ENCODE measurements at regions not wholly inside any gene's neighbourhood (a gene's known extent, or its start where the extent isn't known, plus 50 kb on each side); places are given as distances from the start of the nearest gene placed in this dataset.

DNA sequence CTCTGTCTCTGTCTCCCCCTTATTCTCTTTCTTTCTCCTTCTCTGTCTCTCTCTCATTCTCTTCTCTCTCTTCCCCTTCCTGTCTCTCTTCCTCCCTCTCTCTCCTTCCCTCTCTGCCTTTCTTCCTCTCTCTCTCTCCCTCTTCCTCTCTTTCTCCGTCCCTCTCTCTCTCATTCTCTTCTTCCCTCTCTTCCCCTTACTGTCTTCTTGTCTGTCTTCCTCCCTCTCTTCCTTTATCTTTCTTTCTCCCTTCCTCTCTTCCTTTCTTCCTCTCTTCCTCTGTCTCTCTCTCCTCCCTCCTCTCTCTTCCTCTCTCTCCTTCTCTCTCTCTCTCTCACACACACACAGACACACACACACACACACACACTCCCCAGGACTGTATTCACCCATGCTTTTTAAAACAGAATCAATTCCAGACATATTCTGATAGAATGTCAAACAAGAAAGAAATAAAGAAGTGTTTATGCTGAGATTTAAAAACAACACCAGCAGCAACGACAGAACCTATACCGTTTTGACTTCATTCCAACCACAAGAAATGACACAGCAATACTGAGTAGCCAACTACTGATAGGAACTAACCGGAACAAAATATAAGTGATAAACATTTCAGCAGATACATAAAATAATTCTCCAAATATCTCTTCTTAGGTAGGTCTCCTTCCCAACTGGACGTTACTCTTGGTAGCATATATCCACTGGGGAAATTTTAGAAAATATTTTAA is 296.7 kb downstream of the ASMT start:
- DNase-seq (ENCODE audit: insufficient read length) (no peak), FAIRE-seq (no peak)
- TF ChIP-seq POLR2A (IDR thresholded peaks at IDR 0.05; ENCODE audit: low read depth, low read length), result no peak
- TF ChIP-seq TAF1 (IDR thresholded peaks at IDR 0.05; ENCODE audit: borderline replicate concordance, low read depth, low read length), result no peak

DNA sequence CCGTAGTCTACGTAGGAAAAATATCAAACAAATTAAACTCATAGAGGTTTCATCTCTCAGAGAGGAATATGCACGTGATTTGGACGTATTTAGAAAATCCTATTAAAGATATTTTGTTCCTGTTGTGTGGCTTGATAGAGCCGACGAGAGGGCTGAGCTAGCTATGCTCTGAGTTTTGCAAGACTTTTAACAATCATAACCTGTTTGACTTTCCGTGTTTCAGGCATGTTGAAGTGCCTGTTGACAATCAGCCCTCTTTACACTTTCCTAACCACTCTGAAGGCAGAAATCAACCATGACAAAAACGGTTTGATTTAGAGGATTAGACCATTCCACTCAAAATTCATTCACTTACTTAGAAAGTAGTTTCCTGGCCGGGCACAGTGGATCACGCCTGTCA is 297.3 kb downstream of the ASMT start:
- no peak for DNase-seq (ENCODE audit: insufficient read length)
- TF ChIP-seq POLR2AphosphoS5 (IDR thresholded peaks at IDR 0.05; ENCODE audit: low read depth, low read length) (no peak), POLR2A (IDR thresholded peaks at IDR 0.05; ENCODE audit: low read depth, low read length) (no peak), TAF1 (IDR thresholded peaks at IDR 0.05; ENCODE audit: borderline replicate concordance, low read depth, low read length) (no peak)
- FAIRE-seq, result no peak

DNA sequence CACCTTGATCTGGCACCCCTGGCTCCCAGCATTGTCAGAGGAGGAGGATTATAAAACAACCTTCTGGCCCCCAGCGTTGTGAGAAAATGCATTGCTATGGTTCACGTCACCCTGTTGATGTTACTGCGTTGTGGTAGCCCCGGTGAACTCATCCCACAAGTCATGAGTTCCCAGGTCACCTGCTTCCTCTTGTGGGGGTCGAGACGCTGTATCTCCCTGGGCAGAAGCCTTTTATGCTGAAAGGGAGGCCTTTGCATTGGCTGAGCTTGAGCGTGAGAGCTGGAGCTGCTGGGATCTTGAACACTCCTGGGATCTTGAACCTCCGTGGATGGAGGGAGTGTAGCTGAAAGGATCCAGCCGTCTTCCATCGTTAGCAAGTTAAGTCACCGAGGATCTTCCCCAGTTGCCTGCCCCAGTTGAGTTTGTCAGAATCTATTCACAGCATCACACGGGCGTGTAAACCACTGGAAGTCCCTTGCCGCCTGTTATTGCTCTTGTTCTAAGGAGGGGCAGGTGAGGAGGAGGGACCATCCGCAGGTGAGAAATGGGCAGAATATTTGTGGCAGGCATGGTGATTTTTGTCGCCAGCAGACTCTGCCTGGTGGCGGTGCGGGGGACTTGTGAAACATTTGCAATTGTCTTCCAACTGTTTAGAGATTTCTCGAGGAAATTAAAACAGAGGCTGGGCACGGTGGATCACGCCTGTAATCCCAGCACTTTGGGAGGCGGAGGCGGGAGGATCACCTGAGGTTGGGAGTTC is 299.9 kb downstream of the ASMT start:
- FAIRE-seq, result no peak

GRCh38 chrX:1918780-1919179 is 303.9 kb downstream of the ASMT start:
- no peak for FAIRE-seq
- no peak for TF ChIP-seq POLR2A (IDR thresholded peaks at IDR 0.05; ENCODE audit: low read depth, low read length)
- no peak for DNase-seq (ENCODE audit: insufficient read length)

More for the DNA sequence above, 299.9 kb downstream of the ASMT start:
- DNase-seq (ENCODE audit: insufficient read length), result no peak
- TF ChIP-seq TAF1 (IDR thresholded peaks at IDR 0.05; ENCODE audit: borderline replicate concordance, low read depth, low read length) (no peak), POLR2AphosphoS5 (IDR thresholded peaks at IDR 0.05; ENCODE audit: low read depth, low read length) (no peak), POLR2A (IDR thresholded peaks at IDR 0.05; ENCODE audit: low read depth, low read length) (no peak)

DNA sequence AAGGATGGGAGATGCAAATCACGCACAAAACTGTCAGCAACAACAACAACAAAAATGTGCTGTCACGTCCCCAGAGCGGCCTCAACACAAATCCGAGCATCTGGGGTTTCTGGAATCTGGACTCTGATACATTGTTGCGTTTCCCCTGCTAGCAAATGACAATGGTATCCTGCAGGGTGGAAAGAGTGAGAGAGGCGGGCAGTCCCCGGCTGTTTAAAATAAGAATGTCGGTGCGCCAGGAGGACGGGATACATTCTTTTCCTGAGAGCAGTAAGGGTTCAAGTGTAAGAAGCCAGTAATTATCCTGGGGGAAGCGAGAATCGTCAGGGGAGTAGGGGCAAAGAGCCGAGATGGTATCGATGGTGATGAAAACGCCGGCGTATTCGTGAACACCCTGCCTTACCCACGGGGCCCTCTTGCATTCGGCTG is 310.2 kb downstream of the ASMT start:
- DNase-seq (ENCODE audit: insufficient read length), result no peak
- FAIRE-seq, result no peak
- TF ChIP-seq POLR2A (IDR thresholded peaks at IDR 0.05; ENCODE audit: low read depth, low read length), result no peak
- no peak for TF ChIP-seq TAF1 (IDR thresholded peaks at IDR 0.05; ENCODE audit: borderline replicate concordance, low read depth, low read length)
- no peak for TF ChIP-seq POLR2AphosphoS5 (IDR thresholded peaks at IDR 0.05; ENCODE audit: low read depth, low read length)

DNA sequence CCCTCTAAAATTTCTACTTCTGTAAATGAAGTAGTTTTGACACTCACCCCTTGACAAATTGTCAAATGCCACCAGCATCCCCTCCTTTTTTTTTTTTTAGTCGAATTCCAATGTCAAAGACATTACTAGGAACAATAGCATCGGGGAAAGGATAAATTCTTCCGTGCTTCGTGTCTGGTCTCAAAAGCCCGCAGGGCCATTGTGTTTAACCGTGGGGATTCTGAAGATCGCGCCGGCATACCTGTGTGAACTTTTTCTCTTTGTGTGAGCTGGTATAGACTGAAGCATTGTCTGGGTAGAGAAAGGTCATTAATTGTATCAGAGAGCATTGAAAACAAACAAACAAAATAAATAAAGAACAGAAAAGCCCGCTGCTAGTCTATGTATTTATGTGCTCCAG is 313.9 kb downstream of the ASMT start:
- DNase-seq (ENCODE audit: insufficient read length) (no peak), FAIRE-seq (no peak)
- TF ChIP-seq TAF1 (IDR thresholded peaks at IDR 0.05; ENCODE audit: borderline replicate concordance, low read depth, low read length) (no peak), POLR2A (IDR thresholded peaks at IDR 0.05; ENCODE audit: low read depth, low read length) (no peak), POLR2AphosphoS5 (IDR thresholded peaks at IDR 0.05; ENCODE audit: low read depth, low read length) (no peak)

- TF ChIP-seq TAF1 (IDR thresholded peaks at IDR 0.05; ENCODE audit: borderline replicate concordance, low read depth, low read length), result no peak
- TF ChIP-seq POLR2A (IDR thresholded peaks at IDR 0.05; ENCODE audit: low read depth, low read length), result no peak
- no peak for TF ChIP-seq POLR2AphosphoS5 (IDR thresholded peaks at IDR 0.05; ENCODE audit: low read depth, low read length)
- DNase-seq (ENCODE audit: insufficient read length), result no peak
- FAIRE-seq, result no peak
These were observed 317.4 kb downstream of the ASMT start for GRCh38 chrX:1932231-1932630.

DNA sequence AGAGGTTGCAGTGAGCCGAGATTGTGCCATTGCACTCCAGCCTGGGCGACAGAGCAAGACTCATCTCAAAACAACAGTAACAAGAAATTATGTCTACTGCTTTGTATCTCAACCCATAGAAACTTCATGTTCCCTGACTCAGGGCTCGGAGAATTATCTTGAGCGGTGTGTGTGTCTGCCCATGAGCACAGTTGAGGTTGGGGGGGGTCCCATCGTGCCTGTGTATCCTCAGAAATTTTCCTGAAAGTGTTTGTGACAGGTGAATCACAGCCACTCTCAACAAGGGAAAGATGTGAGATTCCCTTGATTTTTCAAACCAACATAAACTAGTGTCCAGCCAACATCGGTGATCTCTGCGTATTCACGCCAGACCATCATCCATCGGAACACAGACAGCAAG is 319.1 kb downstream of the ASMT start:
- DNase-seq (ENCODE audit: insufficient read length) (no peak), FAIRE-seq (no peak)
- TF ChIP-seq TAF1 (IDR thresholded peaks at IDR 0.05; ENCODE audit: borderline replicate concordance, low read depth, low read length) (no peak), POLR2A (IDR thresholded peaks at IDR 0.05; ENCODE audit: low read depth, low read length) (no peak), POLR2AphosphoS5 (IDR thresholded peaks at IDR 0.05; ENCODE audit: low read depth, low read length) (no peak)

DNA sequence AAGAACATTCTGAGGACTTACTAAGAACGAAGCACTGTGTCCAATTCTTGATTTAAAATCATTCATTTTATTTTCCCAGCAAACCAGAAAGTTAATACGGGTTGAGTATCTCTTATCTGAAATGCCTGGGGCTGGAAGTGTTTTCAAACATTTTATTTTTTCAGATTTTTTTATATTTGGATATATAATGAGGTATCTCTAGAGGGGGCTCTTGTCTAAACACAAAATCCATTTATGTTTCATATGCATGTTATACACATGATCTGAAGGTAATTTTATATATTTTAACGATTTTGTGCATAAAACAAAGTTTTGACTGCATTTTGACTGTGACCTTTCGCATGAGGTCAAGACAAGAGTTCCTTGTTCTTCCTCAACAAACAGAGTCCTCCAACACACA is 320.9 kb downstream of the ASMT start:
- FAIRE-seq (no peak), DNase-seq (ENCODE audit: insufficient read length) (no peak)
- TF ChIP-seq POLR2A (IDR thresholded peaks at IDR 0.05; ENCODE audit: low read depth, low read length), result no peak
- no peak for TF ChIP-seq POLR2AphosphoS5 (IDR thresholded peaks at IDR 0.05; ENCODE audit: low read depth, low read length)
- TF ChIP-seq TAF1 (IDR thresholded peaks at IDR 0.05; ENCODE audit: borderline replicate concordance, low read depth, low read length), result no peak

DNA sequence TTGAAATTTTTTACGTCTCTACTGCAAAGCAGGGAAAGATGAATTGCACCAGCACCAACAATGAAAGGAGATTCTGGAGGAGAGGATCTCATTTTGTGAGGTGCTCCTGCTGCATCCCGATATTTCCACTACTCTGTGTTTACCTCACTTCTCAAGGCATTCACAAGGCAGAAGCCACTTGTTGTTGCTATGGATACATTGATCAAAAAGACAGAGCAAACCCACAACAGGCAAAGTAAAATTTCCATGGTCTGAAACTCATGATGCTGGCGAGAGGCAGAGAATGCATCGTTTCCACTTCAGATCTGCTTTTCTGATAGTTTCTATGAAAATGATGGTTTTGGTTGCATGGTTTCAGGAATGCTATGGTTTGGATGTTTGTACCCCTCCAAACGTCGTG is 323.3 kb downstream of the ASMT start:
- FAIRE-seq (no peak), DNase-seq (ENCODE audit: insufficient read length) (no peak)
- no peak for TF ChIP-seq POLR2AphosphoS5 (IDR thresholded peaks at IDR 0.05; ENCODE audit: low read depth, low read length)
- TF ChIP-seq POLR2A (IDR thresholded peaks at IDR 0.05; ENCODE audit: low read depth, low read length), result no peak
- TF ChIP-seq TAF1 (IDR thresholded peaks at IDR 0.05; ENCODE audit: borderline replicate concordance, low read depth, low read length), result no peak

- DNase-seq (ENCODE audit: insufficient read length), result no peak
- TF ChIP-seq POLR2AphosphoS5 (IDR thresholded peaks at IDR 0.05; ENCODE audit: low read depth, low read length) (no peak), POLR2A (IDR thresholded peaks at IDR 0.05; ENCODE audit: low read depth, low read length) (no peak)
- FAIRE-seq, result no peak
These were observed 326.5 kb downstream of the ASMT start for GRCh38 chrX:1941321-1941720.

- DNase-seq (ENCODE audit: insufficient read length), result no peak
- FAIRE-seq, result no peak
- TF ChIP-seq POLR2AphosphoS5 (IDR thresholded peaks at IDR 0.05; ENCODE audit: low read depth, low read length) (no peak), POLR2A (IDR thresholded peaks at IDR 0.05; ENCODE audit: low read depth, low read length) (no peak), TAF1 (IDR thresholded peaks at IDR 0.05; ENCODE audit: borderline replicate concordance, low read depth, low read length) (no peak)
These were observed 331.0 kb downstream of the ASMT start for GRCh38 chrX:1945879-1946278.

Measured in GM12892 (cell line).